A673 (cell line): ENCODE measurements at regions not wholly inside any gene's neighbourhood (a gene's known extent, or its start where the extent isn't known, plus 50 kb on each side); places are given as distances from the start of the nearest gene placed in this dataset.

Experiments used
- BruUV-seq: library from RNA; stranded (reverse); fragments of 400-500 nt; replicated peaks from 2 replicates; lab custom pipeline; 2021; lab: Mats Ljungman, UMichigan
- CTCF ChIA-PET: fragments of 300-600 bp; sonication (Branson Sonifier 250); formaldehyde crosslinking; loops from one replicate; lab custom pipeline; 2022; ENCODE audit warnings: antibody characterized with exemption; lab: Charles Lee
- POLR2A ChIA-PET: fragments of 300-600 bp; sonication (Branson Sonifier 250); formaldehyde crosslinking; loops from one replicate; lab custom pipeline; 2022; ENCODE audit warnings: antibody characterized with exemption; ENCODE audit not compliant: low non-redundant PET; lab: Charles Lee
- DNase-seq: peaks from one replicate; pipeline ENCODE4 v3.0.0-alpha.2; 2015; ENCODE audit warnings: low spot score
- H3K27ac ChIP-seq: fragments of 200-600 bp; sonication (generic); 2 replicates; pipeline ENCODE4 v1.5.1; 2016; ENCODE audit warnings: mixed run types, low read depth, mild to moderate bottlenecking, mixed read lengths, antibody characterized with exemption, low read length; ENCODE audit not compliant: poor library complexity, severe bottlenecking
- H3K27me3 ChIP-seq: fragments of 200-600 bp; sonication (generic); replicated peaks from 2 replicates; pipeline ENCODE4 v1.6.1; 2017; ENCODE audit warnings: mixed run types, low read depth, mild to moderate bottlenecking, mixed read lengths, antibody characterized with exemption, low read length; ENCODE audit not compliant: insufficient read depth, poor library complexity
- H3K36me3 ChIP-seq: fragments of 200-600 bp; sonication (generic); 2 replicates; pipeline ENCODE4 v1.6.1; 2016; ENCODE audit warnings: mixed run types, mild to moderate bottlenecking, mixed read lengths, antibody characterized with exemption, low read length; ENCODE audit not compliant: insufficient read depth, poor library complexity, severe bottlenecking
- H3K4me1 ChIP-seq: fragments of 200-600 bp; sonication (generic); 2 replicates; pipeline ENCODE4 v1.6.1; 2017; ENCODE audit warnings: mixed run types, mild to moderate bottlenecking, mixed read lengths, antibody characterized with exemption, low read length; ENCODE audit not compliant: insufficient read depth, poor library complexity, severe bottlenecking
- H3K4me3 ChIP-seq: fragments of 200-600 bp; sonication (generic); 2 replicates; pipeline ENCODE4 v1.5.1; 2016; ENCODE audit warnings: low read depth, mixed run types, mild to moderate bottlenecking, mixed read lengths, low read length; ENCODE audit not compliant: poor library complexity, severe bottlenecking
- H3K9me3 ChIP-seq: fragments of 200-600 bp; sonication (generic); 2 replicates; pipeline ENCODE4 v1.6.1; 2016; ENCODE audit warnings: mixed run types, low read depth, mild to moderate bottlenecking, mixed read lengths, antibody characterized with exemption, low read length; ENCODE audit not compliant: poor library complexity, severe bottlenecking
- CTCF ChIP-seq: fragments of 300-800, 200-600 bp; sonication (generic); conservative IDR thresholded peaks from 2 replicates; pipeline ENCODE4 v1.5.1; 2017; ENCODE audit warnings: low read depth, mild to moderate bottlenecking, antibody characterized with exemption, low read length, moderate library complexity, mixed read lengths
- EZH2 ChIP-seq: fragments of 200-600 bp; sonication (generic); IDR thresholded peaks from 2 replicates; pipeline ENCODE4 v1.6.1; 2017; ENCODE audit warnings: borderline replicate concordance, low read depth, mild to moderate bottlenecking, mixed read lengths, antibody characterized with exemption, low read length; ENCODE audit not compliant: poor library complexity, severe bottlenecking
- intact Hi-C: fragments of 100-400 bp; cut with micrococcal nuclease; formaldehyde crosslinking; loops from one replicate; pipeline ENCODE4 v1.10.0; 2022; ENCODE audit not compliant: unreplicated experiment

- intact Hi-C loops, result no loop called here
- no peaks in the 10 kb centered on the region for H3K9me3 ChIP-seq
- no peak for TF ChIP-seq EZH2
- no peak for TF ChIP-seq CTCF
- H3K27me3 ChIP-seq, result no peaks in the 10 kb centered on the region
- ChIA-PET CTCF (no interaction called here), POLR2A (no interaction called here)
- H3K4me3 ChIP-seq, result no peak overlapping the region
- no peak overlapping the region for H3K27ac ChIP-seq
- no peaks in the 10 kb centered on the region for H3K36me3 ChIP-seq
- no peaks in the 10 kb centered on the region for H3K4me1 ChIP-seq
- no TSS peak for BruUV-seq
- no peak for DNase-seq
Measured at GRCh38 chr4:155073852-155074251, 134.6 kb upstream of the NPY2R start.

DNA sequence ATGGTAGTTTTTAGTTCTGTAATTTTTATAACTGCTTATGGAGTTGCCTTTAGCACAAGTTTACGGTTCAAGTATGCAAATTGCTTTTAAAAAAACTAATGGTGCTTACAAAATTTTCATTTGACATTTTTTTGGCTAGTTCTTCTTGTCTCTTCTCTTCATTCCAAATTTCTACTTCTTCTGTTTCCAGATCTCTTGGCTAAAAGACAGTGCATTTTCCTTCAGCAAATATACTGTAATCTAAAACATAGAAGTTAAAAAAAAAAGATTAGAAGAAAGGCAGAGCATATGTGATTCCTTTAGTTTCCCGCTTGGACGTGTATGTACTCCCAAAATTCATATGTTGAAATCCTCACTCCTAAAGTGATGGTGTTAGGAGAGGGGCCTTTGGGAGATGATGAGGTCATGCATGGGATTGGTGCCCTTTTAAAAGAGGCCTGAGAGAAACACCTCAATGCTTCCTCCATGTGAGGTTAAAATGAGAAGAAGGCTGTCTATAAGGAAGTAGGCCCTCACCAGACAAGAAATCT, 132.1 kb upstream of the NPY2R start:
- no peaks in the 10 kb centered on the region for H3K27me3 ChIP-seq
- CTCF ChIA-PET, result interaction anchor here (0.6 kb wide), 1 partner anchor 50 kb away, joined by 3 read pairs; no protein-coding TSS in a partner anchor
- H3K9me3 ChIP-seq, result no peaks in the 10 kb centered on the region
- TF ChIP-seq EZH2, result no peak
- no peak for TF ChIP-seq CTCF
- intact Hi-C loops, result no loop called here
- no peak for DNase-seq
- no TSS peak for BruUV-seq
- no peaks in the 10 kb centered on the region for H3K36me3 ChIP-seq
- H3K4me1 ChIP-seq, result no peaks in the 10 kb centered on the region
- no peak overlapping the region for H3K27ac ChIP-seq
- no peak overlapping the region for H3K4me3 ChIP-seq
- POLR2A ChIA-PET, result no interaction called here

DNA sequence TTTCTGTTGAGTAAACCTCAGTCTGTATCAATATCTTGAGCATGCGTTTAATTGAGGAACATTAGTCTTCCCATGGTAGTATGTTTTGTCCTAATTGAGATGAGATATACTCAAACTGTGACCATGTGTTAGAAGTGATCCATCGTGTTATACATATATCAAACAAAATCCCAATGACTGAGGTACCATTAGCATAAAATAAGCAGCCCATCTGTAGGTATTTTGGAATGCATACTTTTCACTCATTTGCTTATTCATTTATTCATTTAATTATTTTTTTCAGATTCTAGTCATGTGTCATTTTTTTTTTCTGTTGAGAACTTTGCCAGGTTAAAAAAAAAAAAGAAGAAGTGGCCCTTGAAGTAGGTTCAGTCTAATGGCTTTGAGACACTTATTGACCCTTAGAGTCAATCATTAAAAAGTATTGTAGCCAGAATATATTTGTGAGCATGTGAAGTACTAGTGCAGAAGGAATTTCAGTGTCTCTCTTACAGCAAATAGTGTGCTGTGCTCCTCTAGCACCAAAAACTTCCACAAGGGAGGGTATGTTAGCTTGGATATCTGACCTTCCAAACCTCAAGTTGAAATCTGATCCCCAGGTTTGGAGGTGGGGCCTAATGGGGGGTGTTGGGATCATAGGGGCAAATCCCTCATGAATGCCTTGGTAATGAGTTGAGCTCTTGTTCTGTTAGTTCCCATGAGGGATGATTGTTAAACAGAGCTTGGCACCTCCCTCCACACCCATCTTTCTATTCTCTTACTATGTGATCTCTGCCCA, 130.8 kb upstream of the NPY2R start:
- CTCF ChIA-PET, result no interaction called here

More for the DNA sequence above, 130.8 kb upstream of the NPY2R start:
- Histone ChIP-seq H3K4me3 (no peak overlapping the region), H3K4me1 (no peaks in the 10 kb centered on the region), H3K27me3 (no peaks in the 10 kb centered on the region), H3K36me3 (no peaks in the 10 kb centered on the region), H3K27ac (no peak overlapping the region), H3K9me3 (no peaks in the 10 kb centered on the region)
- intact Hi-C loops, result no loop called here
- POLR2A ChIA-PET, result no interaction called here
- DNase-seq, result no peak
- BruUV-seq, result no TSS peak
- TF ChIP-seq EZH2 (no peak), CTCF (no peak)
